HCT116 (cell line): ENCODE measurements at regions not wholly inside any gene's neighbourhood (a gene's known extent, or its start where the extent isn't known, plus 50 kb on each side); places are given as distances from the start of the nearest gene placed in this dataset.

Experiments
- ATAC-seq: fragments of 200-7000 bp; cut with Tn5 transposase; 2 replicates; pipeline ENCODE4 v1.9.1; 2020; ENCODE audit warnings: mild to moderate bottlenecking, moderate library complexity
- BruUV-seq: library from RNA; stranded (reverse); fragments of 400-500 nt; replicated peaks from 2 replicates; lab custom pipeline; 2021; lab: Mats Ljungman, UMichigan
- CTCF ChIA-PET: fragments of 300-600 bp; sonication (Branson Sonifier 250); formaldehyde crosslinking; loops from one replicate; lab custom pipeline; 2021; ENCODE audit warnings: antibody characterized with exemption; lab: Charles Lee
- POLR2A ChIA-PET: fragments of 300-600, 350-600 bp; sonication (Branson Sonifier 250); formaldehyde crosslinking; loops from one replicate; lab custom pipeline; 2021; ENCODE audit warnings: antibody characterized with exemption; lab: Charles Lee
- RAD21 ChIA-PET, 2 experiments: fragments of 300-600 bp; sonication (Branson Sonifier 250); formaldehyde crosslinking; loops; one replicate each; lab custom pipeline; 2023; ENCODE audit warnings: low total read pairs in 2 of 2; ENCODE audit not compliant: uncharacterized antibody in 2 of 2, unreplicated experiment in 2 of 2, low non-redundant PET in 1 of 2; lab: Charles Lee
- DNase-seq: peaks from one replicate; pipeline ENCODE4 v3.0.0-alpha.2; 2010; ENCODE audit warnings: low read depth, low spot score
- H2AFZ ChIP-seq: fragments of 200-600 bp; shearing (Covaris generic), sonication (generic); 2 replicates; pipeline ENCODE4 v1.6.1; 2017; ENCODE audit warnings: low read depth, mixed run types, mixed read lengths, antibody characterized with exemption, low read length; ENCODE audit not compliant: poor library complexity, severe bottlenecking
- H3K27ac ChIP-seq: 2 replicates; pipeline ENCODE4 v1.5.1; 2012; ENCODE audit warnings: low read depth, low read length
- H3K27me3 ChIP-seq: fragments of 200-600 bp; sonication (generic); 2 replicates; pipeline ENCODE4 v1.6.1; 2016; ENCODE audit warnings: mixed run types, low read length, mixed read lengths; ENCODE audit not compliant: insufficient read depth
- H3K36me3 ChIP-seq, 2 experiments: fragments of 200-500 bp in 1 of 2; fragments of 200-600 bp in 1 of 2; sonication (Bioruptor generic) in 1 of 2; sonication (generic) in 1 of 2; 2 replicates each; pipeline versions ENCODE4 v1.5.1 to v1.6.1; 2014 to 2016; ENCODE audit warnings: low read length in 2 of 2, inconsistent platforms in 1 of 2, mixed read lengths in 1 of 2, mixed run types in 1 of 2; ENCODE audit not compliant: insufficient read depth in 2 of 2, control insufficient read depth in 1 of 2
- H3K4me1 ChIP-seq, 2 experiments: fragments of 200-600 bp in 1 of 2; sonication (generic) in 1 of 2; 2 replicates each; pipeline versions ENCODE4 v1.5.1 to v1.6.1; 2012 to 2017; ENCODE audit warnings: low read length in 2 of 2, inconsistent platforms in 1 of 2, mild to moderate bottlenecking in 1 of 2, mixed read lengths in 1 of 2, mixed run types in 1 of 2, moderate library complexity in 1 of 2; ENCODE audit not compliant: insufficient read depth in 2 of 2, control insufficient read depth in 1 of 2
- H3K4me2 ChIP-seq: fragments of 200-600 bp; sonication (generic); 2 replicates; pipeline ENCODE4 v1.6.1; 2017; ENCODE audit warnings: mixed run types, low read length, mixed read lengths
- H3K4me3 ChIP-seq, 2 experiments: fragments of 200-600 bp in 1 of 2; sonication (generic) in 1 of 2; replicated peaks in 1 of 2; 2 replicates each; pipeline ENCODE4 v1.5.1; 2011 to 2016; ENCODE audit warnings: low read length in 2 of 2, control low read depth in 1 of 2, low read depth in 1 of 2, mild to moderate bottlenecking in 1 of 2, mixed read lengths in 1 of 2, mixed run types in 1 of 2
- H3K79me2 ChIP-seq: fragments of 200-600 bp; sonication (generic); 2 replicates; pipeline ENCODE4 v1.6.1; 2017; ENCODE audit warnings: mild to moderate bottlenecking, mixed run types, low read length, moderate library complexity, mixed read lengths; ENCODE audit not compliant: insufficient read depth
- H3K9ac ChIP-seq: fragments of 200-600 bp; sonication (generic); 2 replicates; pipeline ENCODE4 v1.6.1; 2016; ENCODE audit warnings: low read length, mixed read lengths
- H3K9me2 ChIP-seq: fragments of 200-600 bp; sonication (generic), shearing (Covaris generic); 2 replicates; pipeline ENCODE4 v1.6.1; 2017; ENCODE audit warnings: mixed run types, mild to moderate bottlenecking, moderate library complexity; ENCODE audit not compliant: insufficient read depth
- H3K9me3 ChIP-seq, 2 experiments: fragments of 200-500 bp in 1 of 2; fragments of 200-600 bp in 1 of 2; sonication (Bioruptor generic) in 1 of 2; sonication (generic) in 1 of 2; 2 replicates each; pipeline ENCODE4 v1.6.1; 2014 to 2017; ENCODE audit warnings: low read length in 2 of 2, mixed read lengths in 2 of 2, inconsistent platforms in 1 of 2, low read depth in 1 of 2, mild to moderate bottlenecking in 1 of 2, mixed run types in 1 of 2, moderate library complexity in 1 of 2; ENCODE audit not compliant: control insufficient read depth in 1 of 2, insufficient read depth in 1 of 2
- H4K20me1 ChIP-seq: fragments of 200-600 bp; sonication (generic), shearing (Covaris generic); 2 replicates; pipeline ENCODE4 v1.6.1; 2017; ENCODE audit warnings: mixed run types, mild to moderate bottlenecking, moderate library complexity; ENCODE audit not compliant: insufficient read depth
- ATF3 ChIP-seq: IDR thresholded peaks from 2 replicates; pipeline ENCODE4 v1.6.1; 2012
- CBX3 ChIP-seq: IDR thresholded peaks from 2 replicates; pipeline ENCODE4 v1.6.1; 2012; ENCODE audit warnings: low read depth
- CEBPB ChIP-seq: IDR thresholded peaks from 2 replicates; pipeline ENCODE4 v1.6.1; 2012; ENCODE audit warnings: low read depth
- CTCF ChIP-seq, 3 experiments: fragments of 200-600 bp in 1 of 3; sonication (generic) in 1 of 3; IDR thresholded peaks in 2 of 3; conservative IDR thresholded peaks in 1 of 3; 2 replicates each; pipeline ENCODE4 v1.5.1; 2012 to 2017; ENCODE audit warnings: low read depth in 2 of 3, low read length in 2 of 3, antibody characterized with exemption in 1 of 3, borderline replicate concordance in 1 of 3, control low read depth in 1 of 3, mild to moderate bottlenecking in 1 of 3, mixed read lengths in 1 of 3, mixed run types in 1 of 3, moderate library complexity in 1 of 3; ENCODE audit not compliant: insufficient read depth in 1 of 3
- EGR1 ChIP-seq: IDR thresholded peaks from 2 replicates; pipeline ENCODE4 v1.6.1; 2012; ENCODE audit warnings: low read depth
- ELF1 ChIP-seq: IDR thresholded peaks from 2 replicates; pipeline ENCODE4 v1.6.1; 2012; ENCODE audit warnings: low read depth, borderline replicate concordance
- EZH2 ChIP-seq: fragments of 200-600 bp; sonication (generic); IDR thresholded peaks from 2 replicates; pipeline ENCODE4 v1.6.1; 2017; ENCODE audit warnings: antibody characterized with exemption, mixed run types
- EZH2phosphoT487 ChIP-seq: fragments of 200-600 bp; IDR thresholded peaks from 2 replicates; pipeline ENCODE4 v1.6.1; 2018; ENCODE audit warnings: antibody characterized with exemption, borderline replicate concordance
- FOSL1 ChIP-seq: IDR thresholded peaks from 2 replicates; pipeline ENCODE4 v1.6.1; 2012; ENCODE audit warnings: low read depth
- JUND ChIP-seq: IDR thresholded peaks from 2 replicates; pipeline ENCODE4 v1.6.1; 2012
- MAX ChIP-seq: IDR thresholded peaks from 2 replicates; pipeline ENCODE4 v1.6.1; 2012
- POLR2A ChIP-seq: IDR thresholded peaks from 2 replicates; pipeline ENCODE4 v1.7.0; 2011; ENCODE audit warnings: borderline replicate concordance; ENCODE audit not compliant: insufficient read depth, insufficient read length; ENCODE audit errors: extremely low read depth
- POLR2AphosphoS5 ChIP-seq: IDR thresholded peaks from 2 replicates; pipeline ENCODE4 v1.6.1; 2011; ENCODE audit warnings: mild to moderate bottlenecking, low read depth, low read length, moderate library complexity
- RAD21 ChIP-seq: IDR thresholded peaks from 2 replicates; pipeline ENCODE4 v1.6.1; 2012; ENCODE audit warnings: low read depth, mild to moderate bottlenecking
- SIN3A ChIP-seq: IDR thresholded peaks from 2 replicates; pipeline ENCODE4 v1.6.1; 2012; ENCODE audit warnings: low read depth
- SP1 ChIP-seq: IDR thresholded peaks from 2 replicates; pipeline ENCODE4 v1.6.1; 2012; ENCODE audit warnings: low read depth
- SRF ChIP-seq: IDR thresholded peaks from 2 replicates; pipeline ENCODE4 v1.6.1; 2012; ENCODE audit warnings: low read depth
- YY1 ChIP-seq: IDR thresholded peaks from 2 replicates; pipeline ENCODE4 v1.6.1; 2011; ENCODE audit warnings: low read length, low read depth, moderate library complexity, mild to moderate bottlenecking; ENCODE audit not compliant: insufficient replicate concordance; ENCODE audit errors: extremely low read depth
- ZFX ChIP-seq: fragments of 450-650 bp; IDR thresholded peaks from 2 replicates; pipeline ENCODE4 v1.6.1; 2017
- ZNF274 ChIP-seq: fragments of 200-500 bp; sonication (Bioruptor generic); IDR thresholded peaks from 2 replicates; pipeline ENCODE4 v1.6.1; 2014; ENCODE audit warnings: mild to moderate bottlenecking, low read depth, low read length, inconsistent platforms
- intact Hi-C: fragments of 100-400 bp; cut with micrococcal nuclease; formaldehyde crosslinking; loops from 2 replicates; pipeline ENCODE4 v1.10.0; 2022

- CTCF ChIA-PET = no interaction called here
- POLR2A ChIA-PET = no interaction called here
- no peaks in the 10 kb centered on the region for H3K79me2 ChIP-seq
Observed at GRCh38 chr11:104614117-104614680, 284.1 kb downstream of the CASP12 start.

More at GRCh38 chr11:104614117-104614680, 284.1 kb downstream of the CASP12 start:
- Histone ChIP-seq H3K9me2 (no peaks in the 10 kb centered on the region), H3K9me3 (no peaks in the 10 kb centered on the region), H3K27me3 (no peaks in the 10 kb centered on the region), H3K4me3 (no peak overlapping the region), H3K4me1 (no peaks in the 10 kb centered on the region), H4K20me1 (no peaks in the 10 kb centered on the region), H3K4me2 (no peak overlapping the region), H3K27ac (no peak overlapping the region), H3K36me3 (no peaks in the 10 kb centered on the region), H2AFZ (no peak overlapping the region), H3K9ac (no peak overlapping the region)
- DNase-seq = no peak
- BruUV-seq = no TSS peak
- TF ChIP-seq EZH2 (no peak), ATF3 (no peak), CEBPB (no peak), EZH2phosphoT487 (no peak), SP1 (no peak), EGR1 (no peak), ZFX (no peak), RAD21 (no peak), SRF (no peak), JUND (no peak), FOSL1 (no peak), YY1 (no peak), CBX3 (no peak), POLR2AphosphoS5 (no peak), ZNF274 (no peak), CTCF (IDR thresholded peaks at IDR 0.05 in 2 of 3, conservative IDR thresholded peaks at IDR 0.05 in 1 of 3; ENCODE audit: borderline replicate concordance in 1 of 3, insufficient read depth in 1 of 3, low read depth in 2 of 3, low read length in 2 of 3) (no peak), MAX (no peak), ELF1 (no peak), SIN3A (no peak), POLR2A (no peak)
- intact Hi-C loops = no loop called here
- no peak for ATAC-seq
- RAD21 ChIA-PET = no interaction called here
